Motor neuron (in vitro differentiated cells): ENCODE measurements at regions not wholly inside any gene's neighbourhood (a gene's known extent, or its start where the extent isn't known, plus 50 kb on each side); places are given as distances from the start of the nearest gene placed in this dataset.

Experiments used
- ATAC-seq, 8 experiments: fragments of 200-7000 bp; cut with Tn5 transposase; replicated peaks in 6 of 8; 2 replicates each; pipeline ENCODE4 v1.8.0; 2021; ENCODE audit warnings: mild to moderate bottlenecking in 8 of 8, moderate library complexity in 8 of 8
- H3K27ac ChIP-seq, 2 donors: fragments of 250-450 bp; sonication (Bioruptor Pico); 2 replicates each; pipeline ENCODE4 v1.9.0; 2021; ENCODE audit warnings: antibody characterized with exemption in 2 of 2, mild to moderate bottlenecking in 2 of 2, moderate library complexity in 1 of 2
- H3K4me1 ChIP-seq, 2 donors: fragments of 250-450 bp; sonication (Bioruptor Pico); replicated peaks in 1 of 2; 2 replicates each; pipeline ENCODE4 v1.6.1; 2021; ENCODE audit warnings: antibody characterized with exemption in 2 of 2, mild to moderate bottlenecking in 2 of 2, moderate library complexity in 1 of 2
- H3K4me3 ChIP-seq, 5 donors: fragments of 250-450 bp; sonication (Bioruptor Pico); 2 replicates each; pipeline ENCODE4 v1.9.0; 2021; ENCODE audit warnings: antibody characterized with exemption in 5 of 5, mild to moderate bottlenecking in 5 of 5, moderate library complexity in 4 of 5
- WGBS, 10 experiments: fragments of 450-650 bp; shearing (Covaris generic); methylation state at CpG; one replicate each; pipeline ENCODE4 v1.0.0; 2022; 5-methylcytosine and 5-hydroxymethylcytosine counted together
- in situ Hi-C, 9 experiments: fragments of 400-800 bp; cut with MboI; loops; one replicate each; pipeline ENCODE4 v1.15.0; 2021; ENCODE audit warnings: low sequenced_read_pairs in 9 of 9, low pct_unique_long_range_greater_than_20kb in 2 of 9; ENCODE audit not compliant: unreplicated experiment in 9 of 9

GRCh38 chr11:69981119-69981784, 96.9 kb upstream of the ANO1 start:
- in situ Hi-C loops = no loop called here
- ATAC-seq = peak in 5 of 8 experiments; percentile 26 to 75 (median 35)

GRCh38 chr11:69982690-69983570, 95.2 kb upstream of the ANO1 start:
- ATAC-seq = peak in 4 of 8 experiments; percentile 46 to 64 (median 57)
- no peak overlapping the region for H3K4me3 ChIP-seq
- no peak overlapping the region for H3K27ac ChIP-seq
- WGBS, 10 experiments = 33 to 100% (median 56%) methylated on average over 1 to 7 of the region's 20 CpGs; no CpG with 5 or more reads in 3 of the 10 experiments
- in situ Hi-C loops = no loop called here
- peaks cover 33 to 44% of the 10 kb centered on the region in 2 donors for H3K4me1 ChIP-seq

More at GRCh38 chr11:69981119-69981784, 96.9 kb upstream of the ANO1 start:
- Histone ChIP-seq H3K4me1 (peaks cover 30 to 41% of the 10 kb centered on the region in 2 donors), H3K27ac (no peak overlapping the region), H3K4me3 (no peak overlapping the region)
- 40 to 100% (median 88%) methylated on average over 1 to 9 of the region's 15 CpGs; no CpG with 5 or more reads in 3 of the 10 experiments for WGBS, 10 experiments

GRCh38 chr11:69983571-69983877, 94.6 kb upstream of the ANO1 start:
- no peak for ATAC-seq
- Histone ChIP-seq H3K4me3 (no peak overlapping the region), H3K27ac (no peak overlapping the region), H3K4me1 (peaks cover 33 to 44% of the 10 kb centered on the region in 2 donors)
- in situ Hi-C loops = no loop called here
- 59 to 100% (median 78%) methylated on average over 1 to 9 of the region's 10 CpGs; no CpG with 5 or more reads in 2 of the 10 experiments for WGBS, 10 experiments

- Histone ChIP-seq H3K27ac (no peak overlapping the region), H3K4me3 (no peak overlapping the region), H3K4me1 (peaks cover 33 to 44% of the 10 kb centered on the region in 2 donors)
- WGBS, 10 experiments = 7 to 80% (median 37%) methylated on average over 1 to 6 of the region's 10 CpGs; no CpG with 5 or more reads in 1 of the 10 experiments
- no peak for ATAC-seq
- in situ Hi-C loops = no loop called here
Observed at GRCh38 chr11:69983897-69984438, 94.1 kb upstream of the ANO1 start.

GRCh38 chr11:69984457-69985261, 93.5 kb upstream of the ANO1 start:
- WGBS, 10 experiments = 0 to 41% (median 0%) methylated on average over 1 to 5 of the region's 24 CpGs; no CpG with 5 or more reads in 5 of the 10 experiments

GRCh38 chr11:69985331-69985640, 92.8 kb upstream of the ANO1 start:
- no peak overlapping the region for H3K27ac ChIP-seq
- in situ Hi-C loops = no loop called here
- peak in 1 of 8 experiments; percentile 45 for ATAC-seq
- H3K4me3 ChIP-seq = peak overlapping the region in 1 of 5 donors; percentile 2
- H3K4me1 ChIP-seq = peaks cover 33 to 44% of the 10 kb centered on the region in 2 donors
- 0% methylated on average over 1 of the region's 15 CpGs; no CpG with 5 or more reads in 9 of the 10 experiments for WGBS, 10 experiments

More at GRCh38 chr11:69984457-69985261, 93.5 kb upstream of the ANO1 start:
- H3K4me1 ChIP-seq = peaks cover 33 to 44% of the 10 kb centered on the region in 2 donors
- in situ Hi-C loops = no loop called here
- H3K27ac ChIP-seq = no peak overlapping the region
- H3K4me3 ChIP-seq = no peak overlapping the region
- no peak for ATAC-seq

- 0% methylated on average over 2 to 3 of the region's 75 CpGs; no CpG with 5 or more reads in 8 of the 10 experiments for WGBS, 10 experiments
- in situ Hi-C loops = no loop called here
- peak overlapping the region in 2 of 5 donors; percentile 2 to 14 for H3K4me3 ChIP-seq
- peaks cover 33 to 44% of the 10 kb centered on the region in 2 donors for H3K4me1 ChIP-seq
- H3K27ac ChIP-seq = no peak overlapping the region
- ATAC-seq = peak in 5 of 8 experiments; percentile 31 to 55 (median 48)
Observed at GRCh38 chr11:69985641-69986439, 92.3 kb upstream of the ANO1 start.

GRCh38 chr11:69986440-69986787, 91.7 kb upstream of the ANO1 start:
- peaks cover 33 to 42% of the 10 kb centered on the region in 2 donors for H3K4me1 ChIP-seq
- in situ Hi-C loops = no loop called here
- ATAC-seq = peak in 3 of 8 experiments; percentile 26 to 52 (median 28)
- no peak overlapping the region for H3K27ac ChIP-seq
- no peak overlapping the region for H3K4me3 ChIP-seq
- WGBS, 10 experiments = 10 to 86% (median 40%) methylated on average over 2 to 6 of the region's 17 CpGs; no CpG with 5 or more reads in 3 of the 10 experiments

GRCh38 chr11:69986830-69987229, 91.3 kb upstream of the ANO1 start:
- WGBS, 10 experiments = 0 to 92% (median 41%) methylated on average over 1 to 6 of the region's 9 CpGs; no CpG with 5 or more reads in 1 of the 10 experiments
- in situ Hi-C loops = no loop called here
- peak in 5 of 8 experiments; percentile 18 to 57 (median 31) for ATAC-seq
- Histone ChIP-seq H3K27ac (no peak overlapping the region), H3K4me1 (peaks cover 33 to 38% of the 10 kb centered on the region in 2 donors), H3K4me3 (no peak overlapping the region)

GRCh38 chr11:69992026-69992425, 86.1 kb upstream of the ANO1 start:
- ATAC-seq = no peak
- in situ Hi-C loops = no loop called here

GRCh38 chr11:69992943-69993694, 85.0 kb upstream of the ANO1 start:
- ATAC-seq = no peak
- Histone ChIP-seq H3K27ac (no peak overlapping the region), H3K4me1 (no peaks in the 10 kb centered on the region), H3K4me3 (no peak overlapping the region)
- in situ Hi-C loops = no loop called here
- 0 to 84% (median 65%) methylated on average over 1 to 4 of the region's 6 CpGs; no CpG with 5 or more reads in 5 of the 10 experiments for WGBS, 10 experiments

More at GRCh38 chr11:69992026-69992425, 86.1 kb upstream of the ANO1 start:
- Histone ChIP-seq H3K4me3 (no peak overlapping the region), H3K4me1 (peaks cover under 1 to 3% of the 10 kb centered on the region in 2 donors), H3K27ac (no peak overlapping the region)
- 0 to 86% (median 50%) methylated on average over 1 to 3 of the region's 3 CpGs; no CpG with 5 or more reads in 2 of the 10 experiments for WGBS, 10 experiments
